ENCODE measurements at regions not wholly inside any gene's neighbourhood (a gene's known extent, or its start where the extent isn't known, plus 50 kb on each side); places are given as distances from the start of the nearest gene placed in this dataset.

DNA sequence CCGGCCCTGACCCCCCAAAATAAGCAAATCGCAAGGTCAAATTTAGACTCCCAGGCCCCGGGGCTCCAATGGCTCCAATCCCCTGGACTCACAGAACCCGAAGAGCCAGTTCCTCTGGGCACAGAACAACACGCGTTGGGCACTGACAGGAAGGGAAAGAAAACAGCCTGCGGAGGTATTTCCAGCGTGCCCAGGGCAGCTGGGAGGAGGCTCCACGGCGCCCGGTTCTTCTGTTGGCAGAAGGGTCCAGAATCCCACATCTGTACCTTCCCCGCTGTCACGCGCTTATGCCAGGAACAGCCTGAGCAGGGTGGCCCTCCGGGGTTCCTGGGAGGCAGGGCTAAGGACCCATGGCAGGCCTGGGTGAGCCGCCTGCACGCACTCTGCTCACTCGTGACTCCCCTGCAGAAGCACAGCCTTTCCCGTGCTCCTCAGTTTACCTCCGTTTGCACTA is 85.5 kb downstream of the RIPK4 start (continued):
- no peak for TF ChIP-seq ZNF407 (CRISPR knock-in tag; IDR thresholded peaks at IDR 0.05; ENCODE audit: not compliant biosample characterization)
- no peak for TF ChIP-seq FLYWCH1 (CRISPR knock-in tag; IDR thresholded peaks at IDR 0.05)
- TF ChIP-seq ZNF280D (CRISPR knock-in tag; IDR thresholded peaks at IDR 0.05) = no peak
- no peak for TF ChIP-seq TP53 (CRISPR knock-in tag; conservative IDR thresholded peaks at IDR 0.05)

Measured in HepG2 (cell line).